ENCODE measurements at regions not wholly inside any gene's neighbourhood (a gene's known extent, or its start where the extent isn't known, plus 50 kb on each side); places are given as distances from the start of the nearest gene placed in this dataset.

- no peak for TF ChIP-seq POLR2A (IDR thresholded peaks at IDR 0.05; ENCODE audit: low read depth, low read length)
- TF ChIP-seq CTCF (IDR thresholded peaks at IDR 0.05; ENCODE audit: extremely low read depth in 1 of 2, insufficient read depth in 1 of 2, low read depth in 1 of 2, low read length in 2 of 2), result peak; percentile 79 to 86
- TF ChIP-seq MYC (IDR thresholded peaks at IDR 0.05; ENCODE audit: low read depth, low read length), result no peak
- TF ChIP-seq POLR2AphosphoS5 (IDR thresholded peaks at IDR 0.05; ENCODE audit: insufficient read depth, low read depth, low read length), result peak; percentile 20
- TF ChIP-seq MAX (IDR thresholded peaks at IDR 0.05; ENCODE audit: insufficient read depth, insufficient read length), result no peak
- TF ChIP-seq EZH2 (IDR thresholded peaks at IDR 0.05; ENCODE audit: borderline replicate concordance, low read depth, low read length, severe bottlenecking), result no peak
- no peak for TF ChIP-seq FOS (IDR thresholded peaks at IDR 0.05; ENCODE audit: borderline replicate concordance, insufficient read depth, low read length)
- TF ChIP-seq JUN (IDR thresholded peaks at IDR 0.05; ENCODE audit: borderline replicate concordance, insufficient read depth, insufficient read length, low read depth), result no peak
- TF ChIP-seq GATA2 (IDR thresholded peaks at IDR 0.05; ENCODE audit: insufficient read depth, insufficient read length, low read depth, low read length), result peak; percentile 15
Measured at GRCh38 chr10:29857843-29858701, 201.3 kb downstream of the JCAD start.

All from endothelial cell of umbilical vein (primary cell).